ENCODE measurements at regions not wholly inside any gene's neighbourhood (a gene's known extent, or its start where the extent isn't known, plus 50 kb on each side); places are given as distances from the start of the nearest gene placed in this dataset.
"Not testable (repeated sequence)": the region's sequence is repeated elsewhere in the genome, so short reads cannot be mapped to it uniquely, and the experiment has no call there.

GRCh38 chr20:30393523-30393922 lies 863.9 kb upstream of the DEFB115 start:
- DNase-seq (ENCODE audit: low read depth): not testable (repeated sequence)

- DNase-seq (ENCODE audit: low read depth): not testable (repeated sequence)
These were observed 860.4 kb upstream of the DEFB115 start for GRCh38 chr20:30397111-30397510.

- not testable (repeated sequence) for DNase-seq (ENCODE audit: low read depth)
These were observed 852.4 kb upstream of the DEFB115 start for GRCh38 chr20:30405061-30405460.

GRCh38 chr20:30405585-30405984 lies 851.9 kb upstream of the DEFB115 start:
- DNase-seq (ENCODE audit: low read depth): not testable (repeated sequence)

GRCh38 chr20:30406370-30406769 lies 851.1 kb upstream of the DEFB115 start:
- DNase-seq (ENCODE audit: low read depth): not testable (repeated sequence)

- no peak for DNase-seq (ENCODE audit: low read depth)
These were observed 844.5 kb upstream of the DEFB115 start for GRCh38 chr20:30412972-30413371.

GRCh38 chr20:30417387-30417786 lies 840.1 kb upstream of the DEFB115 start:
- not testable (repeated sequence) for DNase-seq (ENCODE audit: low read depth)

GRCh38 chr20:30418378-30418777 lies 839.1 kb upstream of the DEFB115 start:
- DNase-seq (ENCODE audit: low read depth): not testable (repeated sequence)

GRCh38 chr20:30419466-30419865 lies 838.0 kb upstream of the DEFB115 start:
- DNase-seq (ENCODE audit: low read depth): no peak

GRCh38 chr20:30419871-30420420 lies 837.5 kb upstream of the DEFB115 start:
- not testable (repeated sequence) for DNase-seq (ENCODE audit: low read depth)
